ENCODE measurements at regions not wholly inside any gene's neighbourhood (a gene's known extent, or its start where the extent isn't known, plus 50 kb on each side); places are given as distances from the start of the nearest gene placed in this dataset.

DNA sequence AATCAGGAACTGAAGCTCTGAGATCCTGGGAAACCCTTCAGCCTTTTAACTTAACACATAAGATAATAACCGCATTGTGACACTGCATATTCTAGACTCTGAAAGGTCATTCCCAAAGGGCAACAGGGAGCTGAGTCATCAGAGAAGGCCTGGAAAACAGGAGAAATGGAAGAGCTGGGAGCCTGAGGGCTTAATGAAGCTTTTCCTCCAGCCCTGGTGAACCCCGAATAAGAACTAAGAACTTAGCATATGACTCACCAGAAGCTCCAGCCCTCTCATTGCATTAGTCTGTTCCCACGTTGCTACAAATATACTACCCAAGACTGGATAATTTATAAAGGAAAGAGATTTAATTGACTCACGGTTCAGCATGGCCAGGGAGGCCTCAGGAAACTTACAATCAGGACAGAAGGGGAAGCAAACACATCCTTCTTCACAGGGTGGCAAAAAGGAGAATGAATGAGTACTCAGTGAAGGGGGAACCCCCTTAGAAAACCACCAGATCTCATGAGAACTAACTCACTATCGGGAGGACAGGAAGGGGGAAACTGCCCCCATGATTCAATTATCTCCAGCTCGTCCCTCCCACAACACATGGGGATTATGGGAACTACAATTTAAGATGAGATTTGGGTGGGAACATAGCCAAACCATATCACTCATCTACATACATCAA, 648.5 kb downstream of the TFAP2A start:
- no peak overlapping the region for H3K27ac ChIP-seq
- no peaks in the 10 kb centered on the region for H3K4me1 ChIP-seq
- no peak overlapping the region for H3K4me3 ChIP-seq
- DNase-seq (ENCODE audit: extremely low spot score in 2 of 2): no peak
- H3K9me3 ChIP-seq: no peaks in the 10 kb centered on the region
- H3K36me3 ChIP-seq: no peaks in the 10 kb centered on the region
- TF ChIP-seq POLR2A (IDR thresholded peaks at IDR 0.05): no peak
- TF ChIP-seq POLR2AphosphoS5 (IDR thresholded peaks at IDR 0.05; ENCODE audit: insufficient read depth in 1 of 2, low read depth in 1 of 2): no peak
- TF ChIP-seq, protein P1, sequence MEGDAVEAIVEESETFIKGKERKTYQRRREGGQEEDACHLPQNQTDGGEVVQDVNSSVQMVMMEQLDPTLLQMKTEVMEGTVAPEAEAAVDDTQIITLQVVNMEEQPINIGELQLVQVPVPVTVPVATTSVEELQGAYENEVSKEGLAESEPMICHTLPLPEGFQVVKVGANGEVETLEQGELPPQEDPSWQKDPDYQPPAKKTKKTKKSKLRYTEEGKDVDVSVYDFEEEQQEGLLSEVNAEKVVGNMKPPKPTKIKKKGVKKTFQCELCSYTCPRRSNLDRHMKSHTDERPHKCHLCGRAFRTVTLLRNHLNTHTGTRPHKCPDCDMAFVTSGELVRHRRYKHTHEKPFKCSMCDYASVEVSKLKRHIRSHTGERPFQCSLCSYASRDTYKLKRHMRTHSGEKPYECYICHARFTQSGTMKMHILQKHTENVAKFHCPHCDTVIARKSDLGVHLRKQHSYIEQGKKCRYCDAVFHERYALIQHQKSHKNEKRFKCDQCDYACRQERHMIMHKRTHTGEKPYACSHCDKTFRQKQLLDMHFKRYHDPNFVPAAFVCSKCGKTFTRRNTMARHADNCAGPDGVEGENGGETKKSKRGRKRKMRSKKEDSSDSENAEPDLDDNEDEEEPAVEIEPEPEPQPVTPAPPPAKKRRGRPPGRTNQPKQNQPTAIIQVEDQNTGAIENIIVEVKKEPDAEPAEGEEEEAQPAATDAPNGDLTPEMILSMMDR (IDR thresholded peaks at IDR 0.05): no peak
- intact Hi-C loops (cut with DNase I): no loop called here
- H3K27me3 ChIP-seq: no peaks in the 10 kb centered on the region

DNA sequence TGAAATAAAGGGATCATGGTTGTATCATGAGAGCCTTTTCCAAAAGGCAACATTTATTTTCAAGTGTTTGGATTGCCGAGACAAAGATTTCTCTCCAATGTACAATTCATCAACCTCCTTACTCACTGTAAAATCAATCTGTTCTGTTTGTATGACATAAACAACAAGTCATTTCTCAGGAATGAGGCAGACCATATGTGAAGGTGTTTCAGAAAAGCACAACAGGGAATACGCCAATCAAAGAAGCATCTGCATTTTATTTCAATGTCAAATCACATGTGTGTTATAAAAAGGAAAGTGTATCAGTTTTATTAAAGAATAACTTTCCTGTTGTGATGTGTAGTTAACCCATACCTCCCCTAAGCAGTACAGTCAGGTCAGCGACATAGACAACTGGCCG, 653.7 kb downstream of the TFAP2A start:
- H3K4me1 ChIP-seq: no peaks in the 10 kb centered on the region
- no peak overlapping the region for H3K4me3 ChIP-seq
- no peaks in the 10 kb centered on the region for H3K36me3 ChIP-seq
- intact Hi-C loops (cut with DNase I): no loop called here
- TF ChIP-seq, protein P1 (IDR thresholded peaks at IDR 0.05): no peak
- TF ChIP-seq POLR2AphosphoS5 (IDR thresholded peaks at IDR 0.05; ENCODE audit: insufficient read depth in 1 of 2, low read depth in 1 of 2): no peak
- no peaks in the 10 kb centered on the region for H3K27me3 ChIP-seq
- DNase-seq (ENCODE audit: extremely low spot score in 2 of 2): no peak
- H3K9me3 ChIP-seq: no peaks in the 10 kb centered on the region
- no peak overlapping the region for H3K27ac ChIP-seq

DNA sequence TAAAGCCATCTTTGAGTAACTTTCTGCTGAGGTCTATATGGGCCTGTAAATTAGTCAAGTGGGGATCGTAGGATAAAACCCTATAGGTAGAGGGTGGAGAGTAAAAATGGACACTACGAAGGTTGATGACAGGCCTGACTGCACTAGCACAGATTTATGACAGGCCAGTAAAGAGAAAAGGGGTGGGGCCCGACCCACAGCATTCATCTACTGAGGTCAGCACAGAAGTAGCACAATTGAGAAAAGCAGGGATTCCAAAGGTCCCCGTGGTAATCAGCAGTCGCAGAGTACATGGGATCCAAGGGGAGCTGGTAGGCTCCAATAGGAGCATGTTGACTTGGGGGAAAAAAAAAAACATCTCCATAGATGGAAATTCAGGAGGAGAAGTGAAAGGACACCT, 660.4 kb downstream of the TFAP2A start:
- H3K4me3 ChIP-seq: no peak overlapping the region
- TF ChIP-seq POLR2AphosphoS5 (IDR thresholded peaks at IDR 0.05; ENCODE audit: insufficient read depth in 1 of 2, low read depth in 1 of 2) (no peak), POLR2A (IDR thresholded peaks at IDR 0.05) (no peak)
- TF ChIP-seq, protein P1 (IDR thresholded peaks at IDR 0.05): no peak

DNA sequence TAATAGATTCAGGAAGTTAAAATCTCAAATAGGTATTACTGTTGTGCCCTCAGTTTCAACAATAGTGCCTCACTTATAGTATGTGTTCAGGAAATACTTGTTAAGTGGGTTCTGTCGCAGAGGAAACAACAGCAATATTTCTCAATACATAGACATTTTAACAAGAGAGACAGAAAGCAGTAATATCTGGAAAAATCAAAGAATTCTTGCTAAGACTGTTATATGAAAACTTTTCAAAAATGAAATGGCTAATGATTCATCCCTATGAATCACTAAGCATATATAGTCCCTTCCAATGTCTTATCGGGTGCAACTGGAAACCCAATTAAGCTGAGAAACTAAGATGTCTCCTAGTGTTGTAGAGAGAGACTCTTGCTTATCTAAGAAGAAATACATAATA, 668.9 kb downstream of the TFAP2A start:
- Histone ChIP-seq H3K4me1 (no peaks in the 10 kb centered on the region), H3K27me3 (no peaks in the 10 kb centered on the region), H3K36me3 (no peaks in the 10 kb centered on the region), H3K4me3 (no peak overlapping the region), H3K27ac (no peak overlapping the region), H3K9me3 (no peaks in the 10 kb centered on the region)
- no peak for DNase-seq (ENCODE audit: extremely low spot score in 2 of 2)
- no peak for TF ChIP-seq POLR2AphosphoS5 (IDR thresholded peaks at IDR 0.05; ENCODE audit: insufficient read depth in 1 of 2, low read depth in 1 of 2)
- no peak for TF ChIP-seq POLR2A (IDR thresholded peaks at IDR 0.05)
- TF ChIP-seq, protein P1 (IDR thresholded peaks at IDR 0.05): no peak
- intact Hi-C loops (cut with DNase I): no loop called here

More for the DNA sequence above, 660.4 kb downstream of the TFAP2A start:
- Histone ChIP-seq H3K27ac (no peak overlapping the region), H3K9me3 (no peaks in the 10 kb centered on the region), H3K36me3 (no peaks in the 10 kb centered on the region), H3K27me3 (no peaks in the 10 kb centered on the region), H3K4me1 (no peaks in the 10 kb centered on the region)
- DNase-seq (ENCODE audit: extremely low spot score in 2 of 2): no peak
- intact Hi-C loops (cut with DNase I): no loop called here

DNA sequence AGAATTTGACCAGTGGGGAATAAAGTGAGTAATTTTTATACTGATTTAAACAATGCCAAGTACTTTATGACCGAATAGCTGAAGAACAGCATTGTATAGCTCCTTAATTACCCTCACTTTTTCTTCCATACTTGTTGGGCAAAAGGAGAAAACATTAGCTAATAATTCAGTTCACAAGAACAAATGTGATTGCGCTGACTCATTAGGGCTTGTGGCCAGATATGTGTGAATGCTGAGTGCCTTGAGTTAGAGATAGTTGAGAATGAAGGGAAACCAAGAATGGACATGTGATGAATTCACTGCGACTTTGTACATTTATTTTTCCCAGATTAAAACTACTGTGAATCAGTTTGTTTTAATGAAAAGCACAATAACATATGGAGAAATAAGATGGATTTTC, 669.4 kb downstream of the TFAP2A start:
- H3K9me3 ChIP-seq: no peaks in the 10 kb centered on the region
- H3K4me3 ChIP-seq: no peak overlapping the region
- no peaks in the 10 kb centered on the region for H3K27me3 ChIP-seq
- H3K36me3 ChIP-seq: no peaks in the 10 kb centered on the region
- H3K4me1 ChIP-seq: no peaks in the 10 kb centered on the region
- intact Hi-C loops (cut with DNase I): no loop called here
- no peak overlapping the region for H3K27ac ChIP-seq
- TF ChIP-seq POLR2AphosphoS5 (IDR thresholded peaks at IDR 0.05; ENCODE audit: insufficient read depth in 1 of 2, low read depth in 1 of 2) (no peak), POLR2A (IDR thresholded peaks at IDR 0.05) (no peak)
- TF ChIP-seq, protein P1 (IDR thresholded peaks at IDR 0.05): no peak
- DNase-seq (ENCODE audit: extremely low spot score in 2 of 2): no peak

Measured in vagina (tissue), 2 donors.